H1 (cell line): ENCODE measurements at regions not wholly inside any gene's neighbourhood (a gene's known extent, or its start where the extent isn't known, plus 50 kb on each side); places are given as distances from the start of the nearest gene placed in this dataset.

Experiments
- CTCF ChIA-PET: fragments of 300-600 bp; sonication (Branson Sonifier 250); formaldehyde crosslinking; loops from one replicate; lab custom pipeline; 2021; ENCODE audit not compliant: partially characterized antibody; lab: Charles Lee
- POLR2A ChIA-PET: fragments of 300-600 bp; sonication (Branson Sonifier 250); formaldehyde crosslinking; loops from one replicate; lab custom pipeline; 2021; ENCODE audit warnings: inconsistent platforms; ENCODE audit not compliant: partially characterized antibody; lab: Charles Lee
- DNase-seq, 2 experiments: peaks; one replicate each; pipeline versions ENCODE4 v3.0.0 to v3.0.0-alpha.2; 2010 to 2022; ENCODE audit warnings: low spot score in 2 of 2, low read depth in 1 of 2, mixed read lengths in 1 of 2
- FAIRE-seq: peaks from 2 replicates; lab custom pipeline; 2011; peaks lifted over from hg19 to GRCh38; lab: Jason Lieb, UNC
- H2AFZ ChIP-seq: 2 replicates; pipeline ENCODE4 v1.8.1; 2012; ENCODE audit warnings: low read length, inconsistent platforms
- H2AK5ac ChIP-seq: 2 replicates; pipeline ENCODE4 v1.6.1; 2013; ENCODE audit warnings: low read depth, low read length
- H2BK120ac ChIP-seq: replicated peaks from 2 replicates; pipeline ENCODE3; 2013; ENCODE audit warnings: low read depth, low read length, inconsistent platforms
- H2BK12ac ChIP-seq: 2 replicates; pipeline ENCODE4 v1.6.1; 2013; ENCODE audit warnings: low read depth, low read length
- H2BK15ac ChIP-seq: 2 replicates; pipeline ENCODE4 v1.6.1; 2013; ENCODE audit warnings: low read length
- H2BK20ac ChIP-seq: 2 replicates; pipeline ENCODE4 v1.6.1; 2013; ENCODE audit warnings: low read length
- H2BK5ac ChIP-seq: 2 replicates; pipeline ENCODE4 v1.6.1; 2013; ENCODE audit warnings: low read depth, low read length
- H3K14ac ChIP-seq: 2 replicates; pipeline ENCODE4 v1.6.1; 2013; ENCODE audit warnings: inconsistent platforms; ENCODE audit not compliant: insufficient read length
- H3K18ac ChIP-seq: 2 replicates; pipeline ENCODE4 v1.6.1; 2013; ENCODE audit warnings: low read length; ENCODE audit errors: extremely low read depth
- H3K23ac ChIP-seq: 2 replicates; pipeline ENCODE4 v1.6.1; 2013; ENCODE audit warnings: inconsistent platforms; ENCODE audit not compliant: insufficient read length
- H3K23me2 ChIP-seq: 2 replicates; pipeline ENCODE4 v1.6.1; 2013; ENCODE audit warnings: low read depth, low read length
- H3K27ac ChIP-seq: 2 replicates; pipeline ENCODE4 v1.6.1; 2011; ENCODE audit warnings: low read depth, low read length, inconsistent platforms
- H3K27me3 ChIP-seq, 4 experiments: replicated peaks in 1 of 4; 1 replicate in 1 of 4; 2 replicates in 3 of 4; pipeline versions ENCODE4 v1.6.1 to v1.8.1; 2011 to 2013; ENCODE audit warnings: low read length in 3 of 4, mild to moderate bottlenecking in 3 of 4, inconsistent platforms in 2 of 4, mixed read lengths in 2 of 4, moderate library complexity in 1 of 4; ENCODE audit not compliant: control insufficient read depth in 3 of 4, insufficient read depth in 3 of 4; ENCODE audit errors: extremely low read depth in 1 of 4
- H3K36me3 ChIP-seq, 4 experiments: 2 replicates each; pipeline versions ENCODE4 v1.6.1 to v1.8.1; 2011 to 2013; ENCODE audit warnings: mild to moderate bottlenecking in 4 of 4, low read length in 3 of 4, moderate library complexity in 2 of 4, control low read depth in 1 of 4, inconsistent platforms in 1 of 4; ENCODE audit not compliant: insufficient read depth in 4 of 4, control insufficient read depth in 2 of 4
- H3K4ac ChIP-seq: replicated peaks from 2 replicates; pipeline ENCODE3; 2013; ENCODE audit warnings: low read length, low read depth, mixed read lengths, inconsistent platforms; ENCODE audit not compliant: insufficient read length
- H3K4me1 ChIP-seq, 4 experiments: replicated peaks in 1 of 4; 1 replicate in 1 of 4; 2 replicates in 3 of 4; pipeline versions ENCODE4 v1.6.1 to v1.8.1; 2011 to 2013; ENCODE audit warnings: low read length in 3 of 4, inconsistent platforms in 2 of 4, mixed read lengths in 1 of 4; ENCODE audit not compliant: insufficient read depth in 4 of 4, control insufficient read depth in 3 of 4
- H3K4me2 ChIP-seq, 2 experiments: 2 replicates each; pipeline versions ENCODE4 v1.6.1 to v1.8.1; 2011 to 2013; ENCODE audit warnings: low read depth in 2 of 2, low read length in 2 of 2, control low read depth in 1 of 2, inconsistent platforms in 1 of 2, mild to moderate bottlenecking in 1 of 2; ENCODE audit not compliant: insufficient read depth in 1 of 2
- H3K4me3 ChIP-seq, 4 experiments: fragments of 200-600, 300-600 bp in 1 of 4; sonication (generic), shearing (Covaris generic), sonication (Bioruptor Twin) in 1 of 4; 2 replicates each; pipeline versions ENCODE4 v1.5.1 to v1.8.1; 2011 to 2016; ENCODE audit warnings: low read length in 4 of 4, low read depth in 3 of 4, control low read depth in 2 of 4, inconsistent platforms in 2 of 4, mild to moderate bottlenecking in 2 of 4, mixed read lengths in 1 of 4, moderate library complexity in 1 of 4; ENCODE audit not compliant: insufficient read depth in 2 of 4; ENCODE audit errors: extremely low read depth in 1 of 4
- H3K56ac ChIP-seq: replicated peaks from 2 replicates; pipeline ENCODE3; 2013; ENCODE audit warnings: low read depth, mild to moderate bottlenecking, mixed read lengths, low read length, inconsistent platforms; ENCODE audit not compliant: insufficient read length
- H3K79me1 ChIP-seq: 2 replicates; pipeline ENCODE4 v1.6.1; 2013; ENCODE audit warnings: low read depth, low read length, control low read depth
- H3K79me2 ChIP-seq, 2 experiments: 2 replicates each; pipeline versions ENCODE4 v1.6.1 to v1.8.1; 2012 to 2013; ENCODE audit warnings: low read length in 2 of 2, mild to moderate bottlenecking in 2 of 2, inconsistent platforms in 1 of 2; ENCODE audit not compliant: insufficient read depth in 2 of 2, control insufficient read depth in 1 of 2
- H3K9ac ChIP-seq, 4 experiments: replicated peaks in 1 of 4; 1 replicate in 1 of 4; 2 replicates in 3 of 4; pipeline versions ENCODE4 v1.6.1 to v1.8.1; 2011 to 2013; ENCODE audit warnings: low read depth in 3 of 4, low read length in 3 of 4, control low read depth in 2 of 4, mild to moderate bottlenecking in 2 of 4, moderate library complexity in 2 of 4, inconsistent platforms in 1 of 4; ENCODE audit errors: extremely low read depth in 1 of 4
- H3K9me3 ChIP-seq, 2 experiments: 2 replicates each; pipeline versions ENCODE4 v1.6.1 to v1.8.1; 2012 to 2013; ENCODE audit warnings: mild to moderate bottlenecking in 2 of 2, moderate library complexity in 2 of 2, control low read depth in 1 of 2, inconsistent platforms in 1 of 2, low read depth in 1 of 2, low read length in 1 of 2, mixed read lengths in 1 of 2; ENCODE audit not compliant: insufficient read depth in 2 of 2
- H4K20me1 ChIP-seq, 2 experiments: replicated peaks in 1 of 2; 2 replicates each; pipeline versions ENCODE3 to v1.8.1; 2011 to 2013; ENCODE audit warnings: inconsistent platforms in 2 of 2, low read length in 2 of 2, mild to moderate bottlenecking in 1 of 2; ENCODE audit not compliant: insufficient read depth in 2 of 2, control insufficient read depth in 1 of 2
- H4K5ac ChIP-seq: 2 replicates; pipeline ENCODE4 v1.6.1; 2013; ENCODE audit warnings: low read length, low read depth, mixed read lengths, inconsistent platforms; ENCODE audit not compliant: insufficient read length
- H4K8ac ChIP-seq: 2 replicates; pipeline ENCODE4 v1.8.0; 2013; ENCODE audit warnings: mild to moderate bottlenecking, moderate library complexity, low read length, inconsistent platforms; ENCODE audit not compliant: insufficient read depth; ENCODE audit errors: extremely low read depth
- H4K91ac ChIP-seq: replicated peaks from 2 replicates; pipeline ENCODE3; 2013; ENCODE audit warnings: low read length, mixed read lengths, inconsistent platforms; ENCODE audit not compliant: insufficient read length
- KDM1A ChIP-seq: fragments of 200-600, 300-600 bp; sonication (generic); IDR thresholded peaks from 2 replicates; pipeline ENCODE4 v1.7.1; 2016; ENCODE audit warnings: mild to moderate bottlenecking, low read length, borderline replicate concordance
- MAFK ChIP-seq: IDR thresholded peaks from 2 replicates; pipeline ENCODE4 v1.6.1; 2012; ENCODE audit warnings: low read depth, mild to moderate bottlenecking, improper control_type of control experiment, low read length
- WGBS, 2 experiments: shearing (Covaris generic) in 1 of 2; methylation state at CpG; one replicate each; pipeline versions ENCODE4 v1.1.6 to v1.1.7; 2013 to 2015; ENCODE audit warnings: low lambda C conversion rate in 2 of 2, mixed read lengths in 2 of 2, inconsistent platforms in 1 of 2, low coverage in 1 of 2, missing lambda C conversion rate in 1 of 2; ENCODE audit not compliant: insufficient replicate concordance in 2 of 2, insufficient coverage in 1 of 2, insufficient read length in 1 of 2; ENCODE audit errors: extremely low coverage in 1 of 2, missing lambda C conversion rate in 1 of 2; 5-methylcytosine and 5-hydroxymethylcytosine counted together

- Histone ChIP-seq H3K18ac (no peak overlapping the region), H2AFZ (no peak overlapping the region), H4K5ac (no peak overlapping the region), H3K4me2 (no peak overlapping the region), H3K79me2 (no peaks in the 10 kb centered on the region), H3K4ac (no peak overlapping the region), H3K4me1 (no peaks in the 10 kb centered on the region), H4K20me1 (no peaks in the 10 kb centered on the region), H3K23me2 (no peaks in the 10 kb centered on the region), H3K27ac (no peak overlapping the region), H3K23ac (no peak overlapping the region), H2BK20ac (no peak overlapping the region), H3K27me3 (no peaks in the 10 kb centered on the region), H3K4me3 (no peak overlapping the region), H2BK15ac (no peak overlapping the region), H2AK5ac (no peak overlapping the region), H3K9me3 (no peaks in the 10 kb centered on the region), H4K8ac (no peak overlapping the region), H3K9ac (no peak overlapping the region), H4K91ac (no peak overlapping the region), H3K36me3 (no peaks in the 10 kb centered on the region), H3K14ac (no peak overlapping the region), H3K79me1 (no peaks in the 10 kb centered on the region), H3K56ac (no peak overlapping the region), H2BK12ac (no peak overlapping the region), H2BK5ac (no peak overlapping the region), H2BK120ac (no peak overlapping the region)
- POLR2A ChIA-PET, result no interaction called here
- DNase-seq (no peak), FAIRE-seq (no peak)
- TF ChIP-seq KDM1A (no peak), MAFK (peak; percentile 89)
- CTCF ChIA-PET, result no interaction called here
- 89% methylated on average over 1 of the region's 1 CpG; no CpG with 5 or more reads in 1 of the 2 experiments for WGBS, 2 experiments
These were observed 789.6 kb downstream of the CDH8 start for GRCh38 chr16:61246592-61246991.
